Left lung (tissue), 4 donors: ENCODE measurements at regions not wholly inside any gene's neighbourhood (a gene's known extent, or its start where the extent isn't known, plus 50 kb on each side); places are given as distances from the start of the nearest gene placed in this dataset.

Experiments
- ATAC-seq: fragments of 200-7000 bp; cut with Tn5 transposase; one replicate; pipeline ENCODE4 v1.9.1; 2020; ENCODE audit warnings: moderate library complexity
- DNase-seq, 4 donors: peaks; one replicate each; pipeline ENCODE4 v3.0.0-alpha.2; 2013 to 2020
- H3K27ac ChIP-seq, 2 donors: fragments of 200-600 bp; sonication (generic) in 1 of 2; one replicate each; pipeline versions ENCODE4 v1.5.0 to v1.8.0; 2020 to 2021
- H3K27me3 ChIP-seq, 2 donors: fragments of 200-600 bp; sonication (generic) in 1 of 2; one replicate each; pipeline versions ENCODE4 v1.5.0 to v1.8.0; 2020 to 2021
- H3K36me3 ChIP-seq, 2 donors: fragments of 200-600 bp; sonication (generic) in 1 of 2; one replicate each; pipeline versions ENCODE4 v1.5.0 to v1.8.0; 2020 to 2021
- H3K4me1 ChIP-seq, 2 donors: fragments of 200-600 bp; one replicate each; pipeline ENCODE4 v1.8.0; 2021
- H3K4me3 ChIP-seq, 2 donors: fragments of 200-600 bp; sonication (generic) in 1 of 2; one replicate each; pipeline versions ENCODE4 v1.5.0 to v1.8.0; 2020 to 2021; ENCODE audit warnings: mild to moderate bottlenecking in 1 of 2
- H3K9me3 ChIP-seq, 2 donors: fragments of 200-600 bp; sonication (generic) in 1 of 2; one replicate each; pipeline versions ENCODE4 v1.5.0 to v1.8.0; 2020 to 2021
- intact Hi-C, 2 donors: fragments of 100-400 bp; cut with DNase I; formaldehyde crosslinking; loops; one replicate each; pipeline versions ENCODE4 v1.11.2 to v1.14.2; 2022
- TF ChIP-seq, protein P1 (sequence below), 2 donors: fragments of 200-600 bp; sonication (generic) in 1 of 2; IDR thresholded peaks; one replicate each; pipeline versions ENCODE4 v1.5.0 to v1.8.0; 2021; ENCODE audit warnings: antibody characterized with exemption in 2 of 2
- donor health status: DM: no; HTN: yes; CAD: no.
- donor health status: DM: no; HTN: no; CAD: no.

DNA sequence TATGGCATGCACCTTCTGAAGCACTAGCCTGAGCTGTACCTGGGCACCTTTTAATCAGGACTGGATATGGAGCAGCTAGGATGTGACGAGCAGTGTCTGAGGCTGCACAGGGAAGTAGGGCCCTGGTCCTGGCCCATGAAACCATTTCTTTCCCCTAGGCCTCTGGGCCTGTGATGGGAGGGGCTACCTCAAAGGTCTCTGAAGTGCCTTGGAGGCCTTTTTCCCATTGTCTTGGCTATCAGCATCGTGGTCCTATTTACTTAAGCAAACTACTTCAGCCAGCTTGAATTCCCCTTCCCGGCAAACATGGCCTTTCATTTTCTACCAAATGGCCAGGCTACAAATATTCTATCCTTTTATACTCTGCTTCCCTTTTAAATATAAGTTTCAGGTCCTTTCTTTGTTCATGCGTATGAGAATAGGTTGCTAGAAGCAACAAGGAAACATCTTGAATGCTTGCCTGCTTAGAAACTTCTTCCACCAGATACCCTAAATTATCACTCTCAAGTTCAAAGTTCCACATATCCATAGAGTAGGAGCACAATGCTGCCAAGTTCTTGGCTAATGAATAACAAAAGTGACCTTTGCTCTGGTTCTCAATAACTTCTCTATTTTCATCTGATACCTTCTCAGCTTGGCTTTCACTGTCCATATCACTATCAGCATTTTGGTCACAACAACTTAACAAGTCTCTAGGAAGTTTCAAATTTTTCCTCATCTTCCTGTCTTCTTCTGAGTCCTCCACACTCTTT, 673.1 kb downstream of the HTR1B start:
- TF ChIP-seq, protein P1, sequence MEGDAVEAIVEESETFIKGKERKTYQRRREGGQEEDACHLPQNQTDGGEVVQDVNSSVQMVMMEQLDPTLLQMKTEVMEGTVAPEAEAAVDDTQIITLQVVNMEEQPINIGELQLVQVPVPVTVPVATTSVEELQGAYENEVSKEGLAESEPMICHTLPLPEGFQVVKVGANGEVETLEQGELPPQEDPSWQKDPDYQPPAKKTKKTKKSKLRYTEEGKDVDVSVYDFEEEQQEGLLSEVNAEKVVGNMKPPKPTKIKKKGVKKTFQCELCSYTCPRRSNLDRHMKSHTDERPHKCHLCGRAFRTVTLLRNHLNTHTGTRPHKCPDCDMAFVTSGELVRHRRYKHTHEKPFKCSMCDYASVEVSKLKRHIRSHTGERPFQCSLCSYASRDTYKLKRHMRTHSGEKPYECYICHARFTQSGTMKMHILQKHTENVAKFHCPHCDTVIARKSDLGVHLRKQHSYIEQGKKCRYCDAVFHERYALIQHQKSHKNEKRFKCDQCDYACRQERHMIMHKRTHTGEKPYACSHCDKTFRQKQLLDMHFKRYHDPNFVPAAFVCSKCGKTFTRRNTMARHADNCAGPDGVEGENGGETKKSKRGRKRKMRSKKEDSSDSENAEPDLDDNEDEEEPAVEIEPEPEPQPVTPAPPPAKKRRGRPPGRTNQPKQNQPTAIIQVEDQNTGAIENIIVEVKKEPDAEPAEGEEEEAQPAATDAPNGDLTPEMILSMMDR (IDR thresholded peaks at IDR 0.05): no peak
- H3K36me3 ChIP-seq: no peaks in the 10 kb centered on the region
- H3K4me1 ChIP-seq: no peaks in the 10 kb centered on the region
- DNase-seq (no peak), ATAC-seq (no peak)
- no peaks in the 10 kb centered on the region for H3K27me3 ChIP-seq
- no peak overlapping the region for H3K27ac ChIP-seq
- no peak overlapping the region for H3K4me3 ChIP-seq
- peaks cover 0 to 8% of the 10 kb centered on the region in 2 donors for H3K9me3 ChIP-seq
- intact Hi-C loops: no loop called here

DNA sequence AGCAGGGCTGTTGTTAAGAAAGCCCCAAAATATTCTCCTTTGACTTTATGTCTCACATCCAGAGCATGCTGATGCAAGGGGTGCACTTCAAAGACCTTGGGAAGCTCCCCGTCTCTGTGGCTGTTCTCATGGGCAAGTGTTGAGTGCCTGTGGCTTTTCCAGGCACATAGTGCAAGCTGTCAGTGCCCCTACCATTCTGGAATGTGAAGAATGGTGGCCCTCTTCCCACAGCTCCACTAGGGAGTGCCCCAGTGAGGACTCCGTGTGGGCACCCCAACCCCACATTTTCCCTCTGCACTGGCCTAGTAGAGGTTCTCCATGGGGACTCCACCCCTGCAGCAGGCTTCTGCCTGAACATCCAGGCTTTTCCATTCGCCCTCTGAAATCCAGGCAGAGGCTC, 673.7 kb downstream of the HTR1B start:
- no peak for DNase-seq
- Histone ChIP-seq H3K9me3 (peaks cover 0 to 8% of the 10 kb centered on the region in 2 donors), H3K27me3 (no peaks in the 10 kb centered on the region), H3K4me1 (no peaks in the 10 kb centered on the region), H3K27ac (no peak overlapping the region), H3K36me3 (no peaks in the 10 kb centered on the region), H3K4me3 (no peak overlapping the region)
- intact Hi-C loops: no loop called here
- no peak for ATAC-seq
- TF ChIP-seq, protein P1 (IDR thresholded peaks at IDR 0.05): no peak

DNA sequence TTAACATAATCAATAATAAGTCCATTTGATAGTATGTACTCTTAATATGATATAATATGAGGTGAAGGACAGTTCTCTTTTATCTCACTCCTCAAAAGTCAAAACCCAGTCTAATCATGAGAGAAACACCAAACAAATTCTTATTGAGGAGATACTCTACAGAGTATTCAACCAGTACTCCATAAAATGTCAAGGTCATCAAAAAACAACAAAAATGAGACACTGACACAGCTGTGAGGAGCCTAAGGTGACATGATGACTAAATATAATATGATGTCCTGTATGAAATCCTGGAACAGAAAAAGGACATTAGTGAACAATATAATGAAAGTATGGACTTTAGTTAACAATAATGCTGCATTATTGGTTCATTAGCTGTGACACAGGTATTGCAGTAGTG, 675.1 kb downstream of the HTR1B start:
- Histone ChIP-seq H3K9me3 (peaks cover 0 to 8% of the 10 kb centered on the region in 2 donors), H3K36me3 (no peaks in the 10 kb centered on the region), H3K4me1 (no peaks in the 10 kb centered on the region), H3K4me3 (no peak overlapping the region), H3K27me3 (no peaks in the 10 kb centered on the region), H3K27ac (no peak overlapping the region)
- DNase-seq (no peak), ATAC-seq (no peak)
- TF ChIP-seq, protein P1 (IDR thresholded peaks at IDR 0.05): no peak
- intact Hi-C loops: no loop called here

DNA sequence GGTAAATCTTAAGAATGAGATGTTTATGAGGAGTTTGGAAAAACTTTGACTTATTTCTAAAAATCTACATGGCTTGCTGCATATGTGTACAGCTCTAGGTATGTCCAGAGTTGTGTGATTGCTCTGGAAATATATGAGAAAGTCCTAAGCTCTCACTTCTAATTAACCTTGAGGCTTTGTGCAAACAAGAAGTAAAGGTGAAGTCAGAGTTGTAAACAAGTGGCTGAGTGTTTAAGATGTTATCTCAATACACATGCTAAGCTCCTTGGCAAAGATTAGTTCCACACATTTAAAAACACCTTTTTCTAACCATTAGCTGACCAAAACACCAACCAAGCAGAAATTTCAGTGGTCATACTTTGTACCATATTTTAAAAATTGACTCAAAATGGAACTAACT, 684.2 kb downstream of the HTR1B start:
- ATAC-seq: no peak

DNA sequence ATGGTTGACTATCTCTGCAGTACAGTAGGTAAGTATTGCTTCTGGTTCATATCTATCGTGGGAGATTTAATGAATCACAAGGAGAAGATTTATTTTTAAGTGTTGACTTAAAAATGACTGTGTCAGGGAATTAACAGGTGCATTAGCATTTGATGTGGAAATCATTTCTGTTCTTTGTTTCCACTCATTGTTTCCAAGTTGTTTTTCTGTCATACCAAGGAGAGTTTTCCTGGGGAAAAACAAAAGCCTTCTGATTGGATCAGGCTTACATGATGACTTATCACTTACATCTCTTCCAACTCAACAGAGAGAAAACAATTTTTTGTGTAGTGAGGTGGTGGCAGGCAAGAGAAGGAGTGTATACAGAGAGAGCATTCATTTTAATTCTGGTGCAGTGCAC, 686.4 kb downstream of the HTR1B start:
- Histone ChIP-seq H3K9me3 (peaks cover 0 to under 1% of the 10 kb centered on the region in 2 donors), H3K27me3 (no peaks in the 10 kb centered on the region), H3K4me3 (no peak overlapping the region), H3K36me3 (no peaks in the 10 kb centered on the region), H3K27ac (no peak overlapping the region), H3K4me1 (no peaks in the 10 kb centered on the region)
- TF ChIP-seq, protein P1 (IDR thresholded peaks at IDR 0.05): no peak
- ATAC-seq (no peak), DNase-seq (no peak)
- intact Hi-C loops: no loop called here

More for the DNA sequence above, 684.2 kb downstream of the HTR1B start:
- TF ChIP-seq, protein P1 (IDR thresholded peaks at IDR 0.05): no peak
- Histone ChIP-seq H3K36me3 (no peaks in the 10 kb centered on the region), H3K9me3 (peaks cover 0 to 4% of the 10 kb centered on the region in 2 donors), H3K27ac (no peak overlapping the region), H3K4me1 (no peaks in the 10 kb centered on the region), H3K4me3 (no peak overlapping the region), H3K27me3 (no peaks in the 10 kb centered on the region)
- no peak for DNase-seq
- intact Hi-C loops: no loop called here
